Activated T-cell treated with anti-CD3 and anti-CD28 coated beads, Interleukin-2, amount 50 U/mL, for 4 hours (primary cell): ENCODE measurements at regions not wholly inside any gene's neighbourhood (a gene's known extent, or its start where the extent isn't known, plus 50 kb on each side); places are given as distances from the start of the nearest gene placed in this dataset.

Source experiments
- ATAC-seq, 2 donors: fragments of 200-7000 bp; cut with Tn5 transposase; one replicate each; pipeline ENCODE4 v1.10.0; 2021
- DNase-seq: peaks from one replicate; pipeline ENCODE4 v3.0.0-alpha.2; 2020
- H3K27me3 Mint-ChIP-seq: one replicate; pipeline ENCODE4 v1.8.0; 2021; ENCODE audit warnings: low read depth, mixed read lengths
- H3K36me3 Mint-ChIP-seq: one replicate; pipeline ENCODE4 v1.8.0; 2022; ENCODE audit warnings: mixed read lengths; ENCODE audit not compliant: insufficient read depth
- H3K4me1 Mint-ChIP-seq: one replicate; pipeline ENCODE4 v1.8.0; 2021; ENCODE audit warnings: low read depth, mixed read lengths
- H3K4me3 Mint-ChIP-seq: one replicate; pipeline ENCODE4 v1.8.0; 2021; ENCODE audit warnings: mild to moderate bottlenecking, moderate library complexity, mixed read lengths
- H3K9me3 Mint-ChIP-seq: one replicate; pipeline ENCODE4 v1.8.0; 2021; ENCODE audit warnings: mixed read lengths

- Mint-ChIP-seq H3K9me3 (no peaks in the 10 kb centered on the region), H3K36me3 (no peaks in the 10 kb centered on the region), H3K27me3 (no peaks in the 10 kb centered on the region), H3K4me3 (no peak overlapping the region), H3K4me1 (no peaks in the 10 kb centered on the region)
- ATAC-seq, result peak in 1 of 2 donors; percentile 87
- DNase-seq, result peak; percentile 75
These were observed 220.1 kb upstream of the STK26 start for GRCh38 chrX:131802836-131803626.

GRCh38 chrX:131812847-131813825 is 210.0 kb upstream of the STK26 start:
- H3K27me3 Mint-ChIP-seq, result no peaks in the 10 kb centered on the region
- H3K9me3 Mint-ChIP-seq, result no peaks in the 10 kb centered on the region
- peak overlapping the region; percentile 64 for H3K4me3 Mint-ChIP-seq
- H3K4me1 Mint-ChIP-seq, result peaks cover 20% of the 10 kb centered on the region
- no peaks in the 10 kb centered on the region for H3K36me3 Mint-ChIP-seq
- peak; percentile 84 for DNase-seq
- ATAC-seq, result peak; percentile 89 to 91

DNA sequence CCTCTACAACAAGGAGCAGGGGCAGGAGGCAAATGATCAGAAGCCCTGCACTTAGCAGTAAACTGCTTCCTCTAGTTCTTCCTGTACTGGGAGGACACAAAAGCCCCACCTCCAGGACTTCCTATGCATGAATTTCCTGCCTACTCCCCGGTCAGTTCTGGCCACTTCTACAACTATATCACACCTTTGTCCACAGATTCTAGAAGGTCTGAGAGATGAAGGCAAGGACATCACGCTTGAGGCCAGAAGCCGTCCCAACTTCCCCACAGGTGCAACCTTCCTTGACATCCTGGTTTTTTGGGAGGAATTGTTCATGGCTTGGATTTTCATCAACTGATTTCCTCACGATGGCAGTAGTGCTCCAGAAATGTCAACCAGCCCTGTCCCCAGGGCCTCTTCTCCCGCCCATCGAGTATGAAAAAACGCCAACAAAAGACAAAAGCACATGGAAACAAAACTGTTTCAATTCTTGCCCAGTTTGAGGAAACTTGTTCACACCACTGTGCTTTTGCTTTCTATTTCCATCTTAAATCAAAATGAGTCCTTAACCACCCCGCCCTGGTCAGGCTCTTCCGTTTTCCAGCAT is 206.5 kb upstream of the STK26 start:
- peaks cover 1% of the 10 kb centered on the region for H3K36me3 Mint-ChIP-seq
- H3K9me3 Mint-ChIP-seq, result no peaks in the 10 kb centered on the region
- H3K27me3 Mint-ChIP-seq, result no peaks in the 10 kb centered on the region
- peak overlapping the region; percentile 64 for H3K4me3 Mint-ChIP-seq
- peaks cover 26% of the 10 kb centered on the region for H3K4me1 Mint-ChIP-seq
- DNase-seq (peak; percentile 84), ATAC-seq (peak; percentile 30 to 44)

DNA sequence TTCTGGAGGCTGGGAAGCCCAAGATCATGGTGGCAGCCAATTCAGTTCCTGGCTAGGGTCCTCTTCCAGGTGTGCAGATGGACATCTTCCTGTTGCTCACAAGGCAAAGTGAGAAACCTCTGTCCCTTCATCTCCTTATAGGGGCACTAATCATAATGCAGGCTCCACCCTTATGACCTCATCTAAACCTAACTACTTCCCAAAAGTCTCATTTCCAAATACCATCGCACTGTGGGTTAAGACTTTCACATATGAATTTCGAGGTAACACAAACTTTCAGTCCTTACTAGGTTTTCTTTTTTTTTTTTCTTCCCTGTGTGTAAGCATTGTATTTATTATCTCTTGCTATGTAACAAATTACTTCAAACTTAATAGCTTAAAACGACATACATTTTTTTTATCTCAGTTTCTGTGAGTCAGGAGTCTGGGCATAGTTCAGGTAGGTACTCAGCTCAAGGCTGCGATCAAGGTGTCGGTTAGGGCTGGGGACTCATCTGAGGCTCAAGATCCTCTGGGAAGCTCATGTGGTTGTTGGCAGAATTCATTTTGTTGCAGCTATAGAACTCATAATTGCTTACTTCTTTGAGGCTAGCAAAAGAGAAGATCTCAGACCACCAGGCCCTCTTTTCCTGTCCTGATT is 204.7 kb upstream of the STK26 start:
- H3K9me3 Mint-ChIP-seq, result no peaks in the 10 kb centered on the region
- H3K4me3 Mint-ChIP-seq, result peak overlapping the region; percentile 19
- peaks cover 22% of the 10 kb centered on the region for H3K4me1 Mint-ChIP-seq

DNA sequence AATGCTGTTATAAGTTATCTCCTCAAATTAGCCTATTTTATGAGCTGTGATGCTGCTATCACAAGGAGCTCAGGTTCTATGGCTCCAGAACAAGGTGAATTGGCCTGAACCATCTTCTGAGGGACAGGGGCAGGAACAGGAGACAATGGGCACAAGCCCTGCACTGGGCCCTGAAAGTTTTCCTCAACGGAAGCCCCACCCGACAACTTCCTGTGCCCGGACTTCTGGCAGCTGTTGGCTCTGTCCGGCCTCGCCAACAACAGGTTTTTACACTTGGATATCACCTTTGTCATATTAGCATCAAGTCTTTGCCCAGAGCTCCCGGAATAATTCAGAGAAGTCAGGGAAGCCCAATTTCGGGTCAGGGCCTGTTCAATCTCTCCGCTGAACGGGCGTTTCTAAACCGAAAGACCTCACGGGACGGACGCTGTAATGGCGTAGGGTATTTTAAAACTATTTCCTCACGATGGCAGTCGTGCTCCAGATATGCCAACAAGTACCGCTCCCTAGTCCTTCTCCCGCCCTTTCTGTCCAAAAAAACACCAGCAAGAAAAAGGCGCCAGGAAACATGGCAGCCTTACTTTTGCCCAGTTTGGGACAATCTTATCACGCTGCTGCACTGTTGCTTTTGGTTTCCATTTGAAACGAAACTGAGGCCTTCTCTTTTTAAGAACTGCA is 201.0 kb upstream of the STK26 start:
- Mint-ChIP-seq H3K36me3 (peaks cover 1% of the 10 kb centered on the region), H3K4me1 (peaks cover 14% of the 10 kb centered on the region), H3K27me3 (no peaks in the 10 kb centered on the region), H3K9me3 (no peaks in the 10 kb centered on the region), H3K4me3 (no peak overlapping the region)
- peak in 1 of 2 donors; percentile 69 for ATAC-seq
- DNase-seq, result peak; percentile 74

More for the DNA sequence above, 204.7 kb upstream of the STK26 start:
- DNase-seq (no peak), ATAC-seq (no peak)
- Mint-ChIP-seq H3K36me3 (peaks cover 1% of the 10 kb centered on the region), H3K27me3 (no peaks in the 10 kb centered on the region)

DNA sequence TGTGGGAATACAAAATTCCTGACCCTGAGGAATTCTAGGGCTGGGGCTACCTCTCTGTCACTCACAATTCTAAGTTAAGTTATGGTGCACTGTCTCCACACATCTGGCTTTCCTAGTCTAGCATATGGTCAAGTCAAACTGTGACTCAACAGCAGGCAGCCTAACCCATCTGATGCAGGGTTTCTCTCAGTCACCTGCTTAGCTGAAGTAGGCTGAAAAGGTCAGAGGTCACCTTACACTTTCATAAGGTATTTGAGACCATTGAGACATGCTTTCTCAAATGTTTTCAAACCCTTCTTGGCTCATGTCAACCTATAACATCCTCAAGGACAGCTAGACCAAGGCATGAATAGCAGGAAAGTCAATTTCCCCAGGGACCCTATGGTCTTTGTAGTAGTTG is 196.5 kb upstream of the STK26 start:
- Mint-ChIP-seq H3K4me1 (peaks cover 20% of the 10 kb centered on the region), H3K27me3 (no peaks in the 10 kb centered on the region), H3K36me3 (no peaks in the 10 kb centered on the region), H3K4me3 (no peak overlapping the region), H3K9me3 (no peaks in the 10 kb centered on the region)
- ATAC-seq (no peak), DNase-seq (no peak)

- H3K4me1 Mint-ChIP-seq, result peaks cover 23% of the 10 kb centered on the region
- ATAC-seq (peak; percentile 57 to 80), DNase-seq (no peak)
- H3K9me3 Mint-ChIP-seq, result no peaks in the 10 kb centered on the region
- H3K27me3 Mint-ChIP-seq, result no peaks in the 10 kb centered on the region
- peak overlapping the region; percentile 66 for H3K4me3 Mint-ChIP-seq
- H3K36me3 Mint-ChIP-seq, result no peaks in the 10 kb centered on the region
These were observed 195.2 kb upstream of the STK26 start for GRCh38 chrX:131827935-131828334.

GRCh38 chrX:131828482-131828881 is 194.6 kb upstream of the STK26 start:
- Mint-ChIP-seq H3K27me3 (no peaks in the 10 kb centered on the region), H3K4me1 (peaks cover 23% of the 10 kb centered on the region), H3K9me3 (no peaks in the 10 kb centered on the region), H3K36me3 (no peaks in the 10 kb centered on the region), H3K4me3 (peak overlapping the region; percentile 63)
- DNase-seq (no peak), ATAC-seq (no peak)

DNA sequence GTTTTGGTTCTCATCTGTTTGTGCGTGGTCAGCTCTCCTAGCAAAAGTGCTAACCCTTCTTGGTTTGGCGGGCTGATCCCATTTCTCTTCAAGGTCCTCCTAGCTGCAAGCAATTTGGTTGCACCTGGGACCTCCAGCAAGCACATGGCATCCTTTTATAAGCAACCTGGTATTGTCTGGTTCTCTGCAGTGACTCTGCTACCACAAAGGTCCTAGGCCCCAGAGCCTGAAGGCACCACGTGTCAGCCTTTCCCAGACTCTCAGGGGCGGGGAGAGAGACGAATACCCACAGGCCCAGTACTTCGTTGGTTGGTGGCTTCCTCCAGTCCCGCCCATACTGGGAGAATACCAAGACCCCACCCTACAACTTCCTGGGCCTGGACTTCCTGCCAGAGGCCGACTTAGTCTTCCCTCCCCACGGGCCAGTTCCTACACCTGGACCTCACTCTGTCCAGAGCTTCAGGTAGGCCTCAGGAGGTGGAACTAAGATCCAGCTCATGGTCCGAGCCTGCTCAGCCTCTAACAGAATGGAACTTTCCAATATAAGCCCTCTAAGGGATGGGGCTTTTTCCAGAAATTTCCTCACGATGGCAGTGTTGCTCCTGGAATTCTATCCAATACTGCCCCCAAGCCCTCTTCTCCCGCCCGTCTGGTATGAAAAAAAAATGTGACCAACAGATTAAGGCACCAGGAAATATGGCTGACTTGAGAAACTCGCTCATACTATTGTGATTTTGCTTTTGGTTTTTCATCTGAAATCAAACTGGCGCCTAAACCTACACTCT is 192.5 kb upstream of the STK26 start:
- peak overlapping the region; percentile 83 for H3K4me3 Mint-ChIP-seq
- ATAC-seq (peak; percentile 74 to 85), DNase-seq (peak; percentile 40)
- peaks cover 23% of the 10 kb centered on the region for H3K4me1 Mint-ChIP-seq
- H3K9me3 Mint-ChIP-seq, result no peaks in the 10 kb centered on the region
- H3K27me3 Mint-ChIP-seq, result no peaks in the 10 kb centered on the region
- no peaks in the 10 kb centered on the region for H3K36me3 Mint-ChIP-seq

GRCh38 chrX:131831185-131831520 is 191.9 kb upstream of the STK26 start:
- Mint-ChIP-seq H3K4me3 (peak overlapping the region; percentile 83), H3K27me3 (no peaks in the 10 kb centered on the region), H3K4me1 (peaks cover 23% of the 10 kb centered on the region), H3K9me3 (no peaks in the 10 kb centered on the region), H3K36me3 (no peaks in the 10 kb centered on the region)
- DNase-seq (no peak), ATAC-seq (no peak)

GRCh38 chrX:131836161-131836560 is 186.9 kb upstream of the STK26 start:
- Mint-ChIP-seq H3K4me3 (no peak overlapping the region), H3K4me1 (peaks cover 7% of the 10 kb centered on the region), H3K27me3 (no peaks in the 10 kb centered on the region), H3K9me3 (no peaks in the 10 kb centered on the region), H3K36me3 (no peaks in the 10 kb centered on the region)
- ATAC-seq, result no peak
- DNase-seq, result no peak

- no peak for ATAC-seq
- no peak overlapping the region for H3K4me3 Mint-ChIP-seq
- DNase-seq, result no peak
- H3K9me3 Mint-ChIP-seq, result no peaks in the 10 kb centered on the region
- no peaks in the 10 kb centered on the region for H3K27me3 Mint-ChIP-seq
- H3K36me3 Mint-ChIP-seq, result no peaks in the 10 kb centered on the region
- H3K4me1 Mint-ChIP-seq, result no peaks in the 10 kb centered on the region
These were observed 185.8 kb upstream of the STK26 start for GRCh38 chrX:131837325-131837724.
